ENCODE measurements at regions not wholly inside any gene's neighbourhood (a gene's known extent, or its start where the extent isn't known, plus 50 kb on each side); places are given as distances from the start of the nearest gene placed in this dataset.

GRCh38 chr2:235279965-235280364, 213.9 kb upstream of the AGAP1 start:
- 57% methylated on average over 1 of the region's 1 CpG for WGBS (ENCODE audit: missing lambda C conversion rate)

GRCh38 chr2:235283246-235283645, 210.6 kb upstream of the AGAP1 start:
- FAIRE-seq (no peak), ATAC-seq (no peak), DNase-seq (ENCODE audit: low read depth in 1 of 2, low spot score in 1 of 2) (no peak)
- H3K4me1 ChIP-seq: peaks cover 7% of the 10 kb centered on the region; the same call in 1 of the 3 replicates
- ChIA-PET CTCF (interaction anchor here (1.3 to 1.7 kb wide), 2 partner anchors 10 to 738 kb away, joined by 3 read pairs; no protein-coding TSS in a partner anchor), POLR2A (no interaction called here)
- no peak overlapping the region for H3K4me3 ChIP-seq
- no peaks in the 10 kb centered on the region for H3K9me3 ChIP-seq
- no peak overlapping the region for H3K27ac ChIP-seq
- H3K4me2 ChIP-seq: no peak overlapping the region
- TF ChIP-seq CEBPB (IDR thresholded peaks at IDR 0.05) (no peak), NFE2L2 (conservative IDR thresholded peaks at IDR 0.05; ENCODE audit: low read length) (no peak), CBX8 (IDR thresholded peaks at IDR 0.05) (no peak), EP300 (IDR thresholded peaks at IDR 0.05) (no peak), ZFP36 (IDR thresholded peaks at IDR 0.05; ENCODE audit: borderline replicate concordance, partially characterized antibody) (no peak), HEYL (CRISPR knock-in tag; IDR thresholded peaks at IDR 0.05) (no peak), CHD2 (IDR thresholded peaks at IDR 0.05; ENCODE audit: low read length, partially characterized antibody) (no peak), ATOH8 (CRISPR knock-in tag; IDR thresholded peaks at IDR 0.05; ENCODE audit: low read depth) (no peak), FOSB (CRISPR knock-in tag; IDR thresholded peaks at IDR 0.05) (no peak), CBX2 (IDR thresholded peaks at IDR 0.05; ENCODE audit: borderline replicate concordance, low read depth) (no peak), RARB (CRISPR knock-in tag; IDR thresholded peaks at IDR 0.05) (no peak), TFCP2L1 (CRISPR knock-in tag; IDR thresholded peaks at IDR 0.05) (no peak), NR3C1 (IDR thresholded peaks at IDR 0.05) (no peak)
- WGBS (ENCODE audit: missing lambda C conversion rate): 91% methylated on average over 2 of the region's 2 CpGs

More at GRCh38 chr2:235279965-235280364, 213.9 kb upstream of the AGAP1 start:
- no peak overlapping the region for H3K4me2 ChIP-seq
- ChIA-PET POLR2A (no interaction called here), CTCF (interaction anchor here (0.9 kb wide), 1 partner anchor 9 kb away, joined by 3 read pairs; no protein-coding TSS in a partner anchor)
- peaks cover 7% of the 10 kb centered on the region; the same call in 1 of the 3 replicates for H3K4me1 ChIP-seq
- DNase-seq (ENCODE audit: low read depth in 1 of 2, low spot score in 1 of 2) (no peak), FAIRE-seq (no peak), ATAC-seq (no peak)
- TF ChIP-seq JUN (IDR thresholded peaks at IDR 0.05): no peak
- TF ChIP-seq HDAC2 (IDR thresholded peaks at IDR 0.05): no peak
- no peak for TF ChIP-seq ZSCAN20 (CRISPR knock-in tag; IDR thresholded peaks at IDR 0.05)
- no peak for TF ChIP-seq CEBPB (IDR thresholded peaks at IDR 0.05)
- TF ChIP-seq HEYL (CRISPR knock-in tag; IDR thresholded peaks at IDR 0.05): no peak
- TF ChIP-seq ELK1 (IDR thresholded peaks at IDR 0.05; ENCODE audit: low read depth, low read length): no peak
- H3K4me3 ChIP-seq: no peak overlapping the region
- no peak overlapping the region for H3K27ac ChIP-seq
- no peaks in the 10 kb centered on the region for H3K9me3 ChIP-seq

DNA sequence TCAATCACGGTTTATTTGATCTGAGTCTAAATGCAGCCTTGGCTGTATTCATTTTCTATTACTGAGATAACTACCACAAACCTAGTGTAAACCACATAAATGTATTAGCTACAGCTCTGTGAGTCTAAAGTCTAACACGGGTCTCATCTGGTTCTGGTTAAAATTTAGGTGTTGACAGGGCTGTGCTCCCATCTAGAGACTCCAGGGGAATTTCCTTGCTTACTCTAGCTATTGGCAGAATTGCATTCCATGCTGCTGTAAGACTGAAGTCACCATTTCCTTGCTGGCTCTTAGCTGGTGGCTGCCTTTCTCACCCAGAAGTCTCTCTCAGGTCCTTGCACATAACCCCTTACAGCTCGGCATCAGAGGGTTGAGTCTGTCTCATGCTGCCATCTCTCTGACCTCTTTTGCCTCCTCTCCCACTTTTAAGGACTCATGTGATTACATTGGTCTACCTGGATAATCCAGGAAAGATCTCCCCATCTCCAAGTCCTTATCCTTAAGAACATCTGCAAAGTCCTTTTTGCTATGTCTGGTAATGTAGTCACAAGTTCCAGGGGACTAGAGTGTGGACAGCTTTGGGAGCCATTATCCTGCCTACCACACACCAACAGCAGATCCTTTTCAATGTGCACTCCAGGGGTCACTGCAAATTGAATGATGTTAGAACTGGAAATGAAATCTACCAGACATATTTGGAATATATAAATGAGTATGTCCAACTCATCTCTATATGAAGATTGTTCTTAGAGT, 207.0 kb upstream of the AGAP1 start:
- H3K4me3 ChIP-seq: no peak overlapping the region
- POLR2A ChIA-PET: no interaction called here
- TF ChIP-seq NFE2L2 (conservative IDR thresholded peaks at IDR 0.05; ENCODE audit: low read length): no peak
- no peak for TF ChIP-seq RARB (CRISPR knock-in tag; IDR thresholded peaks at IDR 0.05)
- TF ChIP-seq SMC3 (IDR thresholded peaks at IDR 0.05): no peak
- no peak for TF ChIP-seq HEYL (CRISPR knock-in tag; IDR thresholded peaks at IDR 0.05)
- no peak for TF ChIP-seq PHF8 (IDR thresholded peaks at IDR 0.05; ENCODE audit: borderline replicate concordance, low read depth)
- no peak for TF ChIP-seq HOXB5 (CRISPR knock-in tag; IDR thresholded peaks at IDR 0.05)
- TF ChIP-seq BHLHE40 (IDR thresholded peaks at IDR 0.05; ENCODE audit: low read depth, low read length): no peak
- no peak for TF ChIP-seq CHD2 (IDR thresholded peaks at IDR 0.05; ENCODE audit: low read length, partially characterized antibody)
- TF ChIP-seq EHF (CRISPR knock-in tag; IDR thresholded peaks at IDR 0.05): no peak
- no peak for TF ChIP-seq CTCF (IDR thresholded peaks at IDR 0.05)
- CTCF ChIA-PET: interaction anchor here (0.9 kb wide), 1 partner anchor 146 kb away, joined by 3 read pairs; no protein-coding TSS in a partner anchor
- no peak for ATAC-seq
- no peak for DNase-seq (ENCODE audit: low read depth in 1 of 2, low spot score in 1 of 2)
- FAIRE-seq: no peak
- H3K4me1 ChIP-seq: peaks cover 8% of the 10 kb centered on the region; the same call in 1 of the 3 replicates
- WGBS (ENCODE audit: missing lambda C conversion rate): 32% methylated on average over 3 of the region's 3 CpGs
- no peaks in the 10 kb centered on the region for H3K9me3 ChIP-seq
- H3K4me2 ChIP-seq: no peak overlapping the region
- no peak overlapping the region for H3K27ac ChIP-seq
